ENCODE measurements at regions not wholly inside any gene's neighbourhood (a gene's known extent, or its start where the extent isn't known, plus 50 kb on each side); places are given as distances from the start of the nearest gene placed in this dataset.

- H3K27ac ChIP-seq, result no peak overlapping the region
These were observed 998.1 kb downstream of the TLE1 start for GRCh38 chr9:80691229-80691628.

DNA sequence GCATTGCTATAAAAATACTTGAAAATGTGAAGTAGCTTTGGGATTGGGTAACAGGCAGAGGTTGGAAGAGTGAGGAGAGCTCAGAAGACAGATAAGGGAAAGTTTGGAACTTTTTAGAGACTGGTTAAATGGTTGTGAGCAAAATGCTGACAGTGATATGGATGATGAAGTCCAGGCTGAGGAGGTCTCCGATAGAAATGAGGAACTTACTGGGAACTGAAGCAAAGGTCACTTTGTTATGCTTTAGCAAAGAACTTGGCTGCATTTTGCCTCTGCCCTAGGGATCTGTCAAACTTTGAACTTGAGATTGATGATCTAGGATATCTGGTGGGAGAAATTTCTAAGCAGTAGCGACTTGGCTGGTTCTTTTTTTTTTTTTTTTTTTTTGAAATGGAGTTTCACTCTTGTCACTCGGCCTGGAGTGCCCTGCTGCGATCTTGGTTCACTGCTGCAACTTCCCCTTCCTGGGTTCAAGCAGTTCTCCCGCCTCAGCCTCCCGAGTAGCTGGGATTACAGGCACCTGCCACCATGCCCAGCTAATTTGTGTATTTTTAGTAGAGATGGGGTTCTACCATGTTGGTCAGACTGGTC lies 998.9 kb downstream of the TLE1 start:
- 15 to 56% methylated on average over 2 to 5 of the region's 6 CpGs for WGBS, 2 donors (ENCODE audit: low coverage in 1 of 2)
- Histone ChIP-seq H3K36me3 (no peaks in the 10 kb centered on the region), H3K4me1 (no peaks in the 10 kb centered on the region), H3K27me3 (no peaks in the 10 kb centered on the region), H3K9me3 (no peaks in the 10 kb centered on the region), H3K27ac (no peak overlapping the region), H3K4me3 (no peak overlapping the region)
- TF ChIP-seq POLR2A (IDR thresholded peaks at IDR 0.05) (no peak), EP300 (IDR thresholded peaks at IDR 0.05) (no peak), POLR2AphosphoS5 (IDR thresholded peaks at IDR 0.05) (no peak), CTCF (IDR thresholded peaks at IDR 0.05) (no peak)
- no peak for ATAC-seq

More at GRCh38 chr9:80691229-80691628, 998.1 kb downstream of the TLE1 start:
- Histone ChIP-seq H3K4me1 (no peaks in the 10 kb centered on the region), H3K36me3 (no peaks in the 10 kb centered on the region), H3K27me3 (no peaks in the 10 kb centered on the region), H3K9me3 (no peaks in the 10 kb centered on the region), H3K4me3 (no peak overlapping the region)
- ATAC-seq, result no peak
- no peak for TF ChIP-seq POLR2A (IDR thresholded peaks at IDR 0.05)
- no peak for TF ChIP-seq EP300 (IDR thresholded peaks at IDR 0.05)
- TF ChIP-seq CTCF (IDR thresholded peaks at IDR 0.05), result no peak
- TF ChIP-seq POLR2AphosphoS5 (IDR thresholded peaks at IDR 0.05), result no peak

GRCh38 chr9:80679916-80680315 lies 1009.4 kb downstream of the TLE1 start:
- Histone ChIP-seq H3K27ac (no peak overlapping the region), H3K4me1 (no peaks in the 10 kb centered on the region), H3K27me3 (no peaks in the 10 kb centered on the region), H3K9me3 (no peaks in the 10 kb centered on the region), H3K36me3 (no peaks in the 10 kb centered on the region), H3K4me3 (no peak overlapping the region)
- TF ChIP-seq CTCF (IDR thresholded peaks at IDR 0.05) (no peak), POLR2AphosphoS5 (IDR thresholded peaks at IDR 0.05) (no peak), POLR2A (IDR thresholded peaks at IDR 0.05) (no peak), EP300 (IDR thresholded peaks at IDR 0.05) (no peak)
- no peak for ATAC-seq

DNA sequence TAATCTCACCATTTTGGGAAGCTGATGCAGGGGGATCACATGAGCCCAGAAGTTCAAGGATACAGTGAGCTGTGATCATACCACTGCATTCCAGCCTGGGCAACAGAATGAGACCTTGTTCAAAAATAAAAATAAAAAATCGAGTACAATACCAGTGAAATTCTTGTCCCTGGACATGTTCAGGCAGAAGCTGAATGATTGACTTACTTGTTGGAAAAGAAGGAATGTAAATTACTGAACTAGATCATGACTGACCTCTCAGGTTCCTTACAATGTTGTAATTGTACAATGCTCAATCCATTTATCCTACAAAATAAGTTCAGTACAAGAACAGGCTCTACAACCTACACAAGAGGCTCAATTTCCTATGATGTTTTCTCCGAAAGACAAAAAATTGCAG lies 1010.4 kb downstream of the TLE1 start:
- Histone ChIP-seq H3K27ac (no peak overlapping the region), H3K36me3 (no peaks in the 10 kb centered on the region), H3K4me1 (no peaks in the 10 kb centered on the region), H3K4me3 (no peak overlapping the region), H3K9me3 (no peaks in the 10 kb centered on the region), H3K27me3 (no peaks in the 10 kb centered on the region)
- ATAC-seq, result no peak
- 75 to 90% methylated on average over 2 of the region's 2 CpGs for WGBS, 2 donors (ENCODE audit: low coverage in 1 of 2)
- TF ChIP-seq EP300 (IDR thresholded peaks at IDR 0.05) (no peak), POLR2A (IDR thresholded peaks at IDR 0.05) (no peak), CTCF (IDR thresholded peaks at IDR 0.05) (no peak), POLR2AphosphoS5 (IDR thresholded peaks at IDR 0.05) (no peak)

- WGBS, 2 donors (ENCODE audit: low coverage in 1 of 2), result 76 to 86% methylated on average over 1 of the region's 1 CpG
- Histone ChIP-seq H3K4me1 (no peaks in the 10 kb centered on the region), H3K36me3 (no peaks in the 10 kb centered on the region), H3K27ac (no peak overlapping the region), H3K27me3 (no peaks in the 10 kb centered on the region), H3K9me3 (peaks cover 0 to 12% (median 0%) of the 10 kb centered on the region in 3 donors), H3K4me3 (no peak overlapping the region)
- TF ChIP-seq EP300 (IDR thresholded peaks at IDR 0.05), result no peak
- no peak for TF ChIP-seq POLR2A (IDR thresholded peaks at IDR 0.05)
- TF ChIP-seq CTCF (IDR thresholded peaks at IDR 0.05), result no peak
- no peak for TF ChIP-seq POLR2AphosphoS5 (IDR thresholded peaks at IDR 0.05)
- ATAC-seq, result no peak
These were observed 1015.9 kb downstream of the TLE1 start for GRCh38 chr9:80673496-80673895.
